NCI-H2107 treated with DMSO at 0.1 percent for 48 hours (cell line): ENCODE measurements at regions not wholly inside any gene's neighbourhood (a gene's known extent, or its start where the extent isn't known, plus 50 kb on each side); places are given as distances from the start of the nearest gene placed in this dataset.

Source experiments
- DNase-seq: peaks from one replicate; lab custom pipeline; 2025; ENCODE audit not compliant: unreplicated experiment; lab: John Stamatoyannopoulos, UW

- DNase-seq, result no peak
Measured at GRCh38 chr2:121006743-121007489, 271.2 kb downstream of the GLI2 start.

GRCh38 chr2:121007490-121007853, 271.8 kb downstream of the GLI2 start:
- no peak for DNase-seq

- no peak for DNase-seq
Measured at GRCh38 chr2:121008975-121009374, 273.3 kb downstream of the GLI2 start.

GRCh38 chr2:121010998-121011397, 274.0 kb downstream of the TFCP2L1 start:
- DNase-seq, result no peak

GRCh38 chr2:121014876-121015275, 270.1 kb downstream of the TFCP2L1 start:
- DNase-seq, result no peak

- no peak for DNase-seq
Measured at GRCh38 chr2:121015971-121016485, 269.0 kb downstream of the TFCP2L1 start.

- no peak for DNase-seq
Measured at GRCh38 chr2:121017396-121017795, 267.6 kb downstream of the TFCP2L1 start.

GRCh38 chr2:121018136-121019061, 266.6 kb downstream of the TFCP2L1 start:
- DNase-seq, result no peak

- no peak for DNase-seq
Measured at GRCh38 chr2:121019071-121019470, 265.9 kb downstream of the TFCP2L1 start.

GRCh38 chr2:121019756-121020155, 265.2 kb downstream of the TFCP2L1 start:
- DNase-seq, result no peak

GRCh38 chr2:121021685-121022084, 263.3 kb downstream of the TFCP2L1 start:
- DNase-seq, result no peak

GRCh38 chr2:121028577-121028976, 256.4 kb downstream of the TFCP2L1 start:
- DNase-seq, result no peak

- DNase-seq, result no peak
Measured at GRCh38 chr2:121030523-121030922, 254.5 kb downstream of the TFCP2L1 start.

GRCh38 chr2:121031568-121032340, 253.2 kb downstream of the TFCP2L1 start:
- DNase-seq, result no peak

GRCh38 chr2:121033461-121033996, 251.5 kb downstream of the TFCP2L1 start:
- no peak for DNase-seq

- DNase-seq, result no peak
Measured at GRCh38 chr2:121034551-121034950, 250.5 kb downstream of the TFCP2L1 start.

- DNase-seq, result peak; percentile 89
Measured at GRCh38 chr2:121036226-121036692, 248.7 kb downstream of the TFCP2L1 start.

GRCh38 chr2:121037480-121037879, 247.5 kb downstream of the TFCP2L1 start:
- DNase-seq, result no peak

GRCh38 chr2:121038031-121038430, 247.0 kb downstream of the TFCP2L1 start:
- DNase-seq, result no peak

- DNase-seq, result no peak
Measured at GRCh38 chr2:121038431-121038830, 246.6 kb downstream of the TFCP2L1 start.
